ENCODE measurements at regions not wholly inside any gene's neighbourhood (a gene's known extent, or its start where the extent isn't known, plus 50 kb on each side); places are given as distances from the start of the nearest gene placed in this dataset.

GRCh38 chr1:56052041-56052440 is 527.3 kb downstream of the PLPP3 start:
- TF ChIP-seq EZH2 (IDR thresholded peaks at IDR 0.05; ENCODE audit: borderline replicate concordance, low read length) (no peak), CTCF (conservative IDR thresholded peaks at IDR 0.05 in 1 of 2, IDR thresholded peaks at IDR 0.05 in 1 of 2; ENCODE audit: extremely low read depth in 1 of 2, insufficient read depth in 1 of 2, low read depth in 1 of 2, low read length in 2 of 2) (no peak)

Data from mammary epithelial cell (primary cell).